ENCODE measurements at regions not wholly inside any gene's neighbourhood (a gene's known extent, or its start where the extent isn't known, plus 50 kb on each side); places are given as distances from the start of the nearest gene placed in this dataset.

DNA sequence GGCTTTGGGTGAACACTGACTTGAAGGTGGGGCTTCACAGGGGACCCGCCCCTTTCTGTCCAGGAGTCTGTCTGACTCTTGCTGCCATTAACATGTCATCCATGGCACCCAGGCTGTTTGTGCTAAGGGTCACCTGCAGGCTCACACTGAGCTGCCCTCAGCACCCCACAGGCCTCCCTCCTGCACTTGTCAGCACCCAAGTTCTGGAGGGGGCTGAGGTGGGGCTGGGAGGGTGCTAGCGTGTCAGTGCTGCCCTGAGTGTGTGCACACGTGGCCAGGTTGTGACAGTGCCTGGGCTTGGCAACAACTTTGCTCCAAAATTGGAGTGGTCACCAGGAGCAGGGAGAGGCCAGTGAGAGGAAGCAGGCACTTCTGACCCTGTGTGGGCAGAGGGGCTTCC, 963.2 kb downstream of the TRHDE start:
- TF ChIP-seq, protein P1, sequence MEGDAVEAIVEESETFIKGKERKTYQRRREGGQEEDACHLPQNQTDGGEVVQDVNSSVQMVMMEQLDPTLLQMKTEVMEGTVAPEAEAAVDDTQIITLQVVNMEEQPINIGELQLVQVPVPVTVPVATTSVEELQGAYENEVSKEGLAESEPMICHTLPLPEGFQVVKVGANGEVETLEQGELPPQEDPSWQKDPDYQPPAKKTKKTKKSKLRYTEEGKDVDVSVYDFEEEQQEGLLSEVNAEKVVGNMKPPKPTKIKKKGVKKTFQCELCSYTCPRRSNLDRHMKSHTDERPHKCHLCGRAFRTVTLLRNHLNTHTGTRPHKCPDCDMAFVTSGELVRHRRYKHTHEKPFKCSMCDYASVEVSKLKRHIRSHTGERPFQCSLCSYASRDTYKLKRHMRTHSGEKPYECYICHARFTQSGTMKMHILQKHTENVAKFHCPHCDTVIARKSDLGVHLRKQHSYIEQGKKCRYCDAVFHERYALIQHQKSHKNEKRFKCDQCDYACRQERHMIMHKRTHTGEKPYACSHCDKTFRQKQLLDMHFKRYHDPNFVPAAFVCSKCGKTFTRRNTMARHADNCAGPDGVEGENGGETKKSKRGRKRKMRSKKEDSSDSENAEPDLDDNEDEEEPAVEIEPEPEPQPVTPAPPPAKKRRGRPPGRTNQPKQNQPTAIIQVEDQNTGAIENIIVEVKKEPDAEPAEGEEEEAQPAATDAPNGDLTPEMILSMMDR (IDR thresholded peaks at IDR 0.05; ENCODE audit: insufficient read depth, low read length, poor library complexity, severe bottlenecking) = no peak
- no peak for DNase-seq (ENCODE audit: low read depth)
- Histone ChIP-seq H3K36me3 (ENCODE audit: control insufficient read depth, insufficient read depth, low read length) (no peaks in the 10 kb centered on the region), H3K27me3 (ENCODE audit: control insufficient read depth, insufficient read depth, low read length) (no peaks in the 10 kb centered on the region), H3K4me3 (ENCODE audit: low read depth, low read length) (no peak overlapping the region)

DNA sequence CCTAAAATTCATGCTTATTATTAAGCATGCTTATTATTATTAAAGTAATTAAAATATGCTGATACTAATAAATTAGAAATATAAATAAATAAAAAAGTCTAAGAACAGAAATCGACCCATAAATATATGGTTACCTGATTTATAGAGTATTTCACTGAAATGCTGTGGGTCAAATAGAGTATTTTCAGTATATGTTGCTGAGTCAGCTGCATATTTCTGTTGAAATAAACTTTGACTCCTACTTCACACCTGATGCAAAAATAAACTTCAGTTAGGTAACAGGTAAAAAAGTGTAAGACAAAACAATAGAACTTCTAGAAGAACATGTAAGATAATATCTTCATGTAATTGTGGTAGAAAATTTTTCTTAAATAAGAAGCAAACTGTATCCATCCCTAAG, 967.9 kb downstream of the TRHDE start:
- DNase-seq (ENCODE audit: low read depth) = no peak
- Histone ChIP-seq H3K4me3 (ENCODE audit: low read depth, low read length) (no peak overlapping the region), H3K36me3 (ENCODE audit: control insufficient read depth, insufficient read depth, low read length) (no peaks in the 10 kb centered on the region), H3K27me3 (ENCODE audit: control insufficient read depth, insufficient read depth, low read length) (no peaks in the 10 kb centered on the region)
- TF ChIP-seq, protein P1 (IDR thresholded peaks at IDR 0.05; ENCODE audit: insufficient read depth, low read length, poor library complexity, severe bottlenecking) = no peak

DNA sequence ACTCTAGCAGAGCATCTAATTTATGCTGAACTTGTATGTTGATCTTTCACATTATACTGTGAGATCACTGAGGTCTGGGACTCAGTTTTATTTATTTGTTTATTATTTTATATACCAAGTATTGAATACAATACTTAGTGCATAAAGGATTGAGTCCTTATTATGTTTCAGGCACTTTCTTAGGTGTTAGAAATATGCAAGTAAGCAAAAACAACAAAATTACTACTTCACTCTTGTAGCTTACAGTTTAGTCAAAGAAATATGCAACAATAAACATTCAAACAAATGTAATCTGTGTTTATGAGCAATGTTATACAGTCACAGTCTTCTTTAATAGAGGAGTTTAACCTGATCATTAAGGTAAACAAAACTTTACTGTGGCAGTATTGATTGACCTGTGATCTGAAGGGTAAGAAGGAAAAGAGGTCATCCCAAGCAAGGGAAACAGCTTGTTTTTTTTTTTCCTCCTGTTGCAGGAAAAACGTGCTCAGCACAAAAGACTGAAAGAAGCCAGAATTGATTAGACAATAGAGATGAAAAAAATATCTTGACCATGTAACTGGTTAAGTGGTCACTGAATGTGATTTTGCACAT, 990.7 kb downstream of the TRHDE start:
- TF ChIP-seq, protein P1 (IDR thresholded peaks at IDR 0.05; ENCODE audit: insufficient read depth, low read length, poor library complexity, severe bottlenecking) = no peak
- Histone ChIP-seq H3K27me3 (ENCODE audit: control insufficient read depth, insufficient read depth, low read length) (no peaks in the 10 kb centered on the region), H3K36me3 (ENCODE audit: control insufficient read depth, insufficient read depth, low read length) (no peaks in the 10 kb centered on the region), H3K4me3 (ENCODE audit: low read depth, low read length) (no peak overlapping the region)
- DNase-seq (ENCODE audit: low read depth) = no peak

DNA sequence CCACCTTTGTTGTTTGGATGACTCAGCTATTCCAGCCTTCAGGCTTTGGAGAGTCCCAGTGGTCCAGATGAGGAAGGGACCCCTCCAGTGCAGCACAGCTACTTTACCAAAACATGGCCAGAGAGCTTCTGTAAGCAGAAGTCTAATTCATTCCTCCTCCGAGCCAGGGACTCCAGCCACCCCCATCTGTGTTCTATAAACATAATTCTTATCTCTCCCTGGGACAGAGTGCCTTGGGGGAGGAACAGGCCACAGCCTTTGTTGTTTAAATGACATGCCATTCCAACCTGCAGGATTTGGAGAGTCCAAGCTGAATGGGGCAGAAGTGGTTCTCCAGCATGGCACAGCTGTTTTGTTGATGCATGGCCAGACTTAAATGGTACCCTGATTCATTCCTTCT, 994.0 kb downstream of the TRHDE start:
- H3K4me3 ChIP-seq (ENCODE audit: low read depth, low read length) = no peak overlapping the region
- TF ChIP-seq, protein P1 (IDR thresholded peaks at IDR 0.05; ENCODE audit: insufficient read depth, low read length, poor library complexity, severe bottlenecking) = no peak
- no peak for DNase-seq (ENCODE audit: low read depth)
- H3K36me3 ChIP-seq (ENCODE audit: control insufficient read depth, insufficient read depth, low read length) = no peaks in the 10 kb centered on the region
- H3K27me3 ChIP-seq (ENCODE audit: control insufficient read depth, insufficient read depth, low read length) = no peaks in the 10 kb centered on the region

DNA sequence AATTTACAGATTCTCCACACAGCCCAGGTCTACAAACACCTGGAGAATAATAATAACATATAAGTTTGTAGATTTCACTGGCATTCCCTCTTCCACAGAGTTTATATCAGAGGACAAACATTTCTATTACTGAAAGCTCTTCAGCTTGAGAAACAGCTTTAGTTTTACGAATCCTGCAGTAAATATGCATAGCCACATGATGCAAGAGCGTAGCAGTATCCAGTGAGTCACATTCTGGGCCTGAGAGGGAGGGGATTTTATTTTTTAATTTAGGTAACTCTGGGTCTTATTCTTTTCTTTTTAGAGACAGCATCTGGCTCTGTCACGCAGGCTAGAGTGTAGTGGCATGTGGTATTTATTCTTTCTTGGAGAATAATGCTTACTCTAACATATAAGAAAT, 1002.8 kb downstream of the TRHDE start:
- Histone ChIP-seq H3K36me3 (ENCODE audit: control insufficient read depth, insufficient read depth, low read length) (no peaks in the 10 kb centered on the region), H3K27me3 (ENCODE audit: control insufficient read depth, insufficient read depth, low read length) (no peaks in the 10 kb centered on the region), H3K4me3 (ENCODE audit: low read depth, low read length) (no peak overlapping the region)
- DNase-seq (ENCODE audit: low read depth) = no peak
- TF ChIP-seq, protein P1 (IDR thresholded peaks at IDR 0.05; ENCODE audit: insufficient read depth, low read length, poor library complexity, severe bottlenecking) = no peak

DNA sequence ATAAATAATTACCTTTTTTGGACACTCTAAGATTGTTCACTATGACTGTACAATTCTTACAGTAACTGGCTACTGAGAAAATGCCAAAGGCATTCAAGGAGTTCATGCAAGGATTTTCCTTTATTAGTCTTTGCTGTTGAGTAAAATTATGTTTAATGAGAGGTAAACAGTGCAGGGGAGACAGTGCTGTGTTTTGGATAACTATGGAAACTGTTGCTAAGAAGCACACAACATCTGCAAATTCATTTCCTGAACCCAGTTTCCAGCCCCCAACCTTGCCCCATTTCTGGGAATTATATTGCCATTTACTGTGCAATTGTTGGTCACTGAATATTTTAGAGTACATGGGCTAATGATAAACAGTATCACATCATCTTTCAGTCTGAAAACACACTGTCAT, 1005.8 kb downstream of the TRHDE start:
- Histone ChIP-seq H3K36me3 (ENCODE audit: control insufficient read depth, insufficient read depth, low read length) (no peaks in the 10 kb centered on the region), H3K27me3 (ENCODE audit: control insufficient read depth, insufficient read depth, low read length) (no peaks in the 10 kb centered on the region), H3K4me3 (ENCODE audit: low read depth, low read length) (no peak overlapping the region)
- TF ChIP-seq, protein P1 (IDR thresholded peaks at IDR 0.05; ENCODE audit: insufficient read depth, low read length, poor library complexity, severe bottlenecking) = no peak
- no peak for DNase-seq (ENCODE audit: low read depth)

All from kidney epithelial cell (primary cell).